ENCODE measurements at regions not wholly inside any gene's neighbourhood (a gene's known extent, or its start where the extent isn't known, plus 50 kb on each side); places are given as distances from the start of the nearest gene placed in this dataset.
"Not testable (repeated sequence)": the region's sequence is repeated elsewhere in the genome, so short reads cannot be mapped to it uniquely, and the experiment has no call there.

DNA sequence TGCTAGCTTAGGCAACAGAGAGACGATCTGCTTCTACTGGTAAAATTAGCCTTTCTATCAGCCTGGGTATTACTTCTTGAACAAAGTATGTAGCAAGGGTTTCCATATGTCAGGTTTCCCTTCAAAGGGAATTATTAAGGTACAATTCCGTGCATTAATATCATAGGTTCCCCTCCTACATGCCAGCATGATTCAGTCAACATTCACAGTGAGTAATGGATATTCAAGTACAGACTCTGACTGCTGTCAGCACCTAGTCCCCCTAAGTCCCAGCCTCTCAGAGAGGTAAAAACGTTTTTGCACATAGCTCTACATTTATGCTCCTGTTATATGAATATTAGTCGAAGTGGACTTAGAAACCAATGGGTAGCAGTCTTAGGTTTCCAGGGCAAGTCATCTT, 322.4 kb upstream of the CCNG1 start:
- CTCF ChIA-PET = no interaction called here
- H3K4me3 ChIP-seq (ENCODE audit: low read depth, low read length) = no peak overlapping the region
- intact Hi-C loops (cut with micrococcal nuclease; ENCODE audit: unreplicated experiment) = no loop called here
- Mint-ChIP-seq H3K4me1 (ENCODE audit: low read depth, unreplicated experiment) (no peaks in the 10 kb centered on the region), H3K4me3 (ENCODE audit: unreplicated experiment) (no peak overlapping the region), H3K36me3 (ENCODE audit: insufficient read depth, unreplicated experiment) (no peaks in the 10 kb centered on the region), H3K9me3 (ENCODE audit: unreplicated experiment) (peaks cover 2% of the 10 kb centered on the region), H3K27ac (ENCODE audit: unreplicated experiment) (no peak overlapping the region), H3K27me3 (ENCODE audit: insufficient read depth, unreplicated experiment) (no peaks in the 10 kb centered on the region)
- BruUV-seq (replicated peaks) = no TSS peak
- no peak for DNase-seq
- H3K36me3 ChIP-seq (ENCODE audit: control insufficient read depth, insufficient read depth, low read length) = no peaks in the 10 kb centered on the region
- H3K9me3 ChIP-seq = no peaks in the 10 kb centered on the region
- no peaks in the 10 kb centered on the region for H3K4me1 ChIP-seq
- no peaks in the 10 kb centered on the region for H3K27me3 ChIP-seq (replicated peaks; ENCODE audit: control insufficient read depth, insufficient read depth, low read length)
- TF ChIP-seq, protein P1, sequence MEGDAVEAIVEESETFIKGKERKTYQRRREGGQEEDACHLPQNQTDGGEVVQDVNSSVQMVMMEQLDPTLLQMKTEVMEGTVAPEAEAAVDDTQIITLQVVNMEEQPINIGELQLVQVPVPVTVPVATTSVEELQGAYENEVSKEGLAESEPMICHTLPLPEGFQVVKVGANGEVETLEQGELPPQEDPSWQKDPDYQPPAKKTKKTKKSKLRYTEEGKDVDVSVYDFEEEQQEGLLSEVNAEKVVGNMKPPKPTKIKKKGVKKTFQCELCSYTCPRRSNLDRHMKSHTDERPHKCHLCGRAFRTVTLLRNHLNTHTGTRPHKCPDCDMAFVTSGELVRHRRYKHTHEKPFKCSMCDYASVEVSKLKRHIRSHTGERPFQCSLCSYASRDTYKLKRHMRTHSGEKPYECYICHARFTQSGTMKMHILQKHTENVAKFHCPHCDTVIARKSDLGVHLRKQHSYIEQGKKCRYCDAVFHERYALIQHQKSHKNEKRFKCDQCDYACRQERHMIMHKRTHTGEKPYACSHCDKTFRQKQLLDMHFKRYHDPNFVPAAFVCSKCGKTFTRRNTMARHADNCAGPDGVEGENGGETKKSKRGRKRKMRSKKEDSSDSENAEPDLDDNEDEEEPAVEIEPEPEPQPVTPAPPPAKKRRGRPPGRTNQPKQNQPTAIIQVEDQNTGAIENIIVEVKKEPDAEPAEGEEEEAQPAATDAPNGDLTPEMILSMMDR (IDR thresholded peaks at IDR 0.05; ENCODE audit: insufficient read depth in 1 of 2, low read depth in 1 of 2, low read length in 1 of 2, severe bottlenecking in 1 of 2, unreplicated experiment in 1 of 2) = no peak
- POLR2A ChIA-PET = no interaction called here

DNA sequence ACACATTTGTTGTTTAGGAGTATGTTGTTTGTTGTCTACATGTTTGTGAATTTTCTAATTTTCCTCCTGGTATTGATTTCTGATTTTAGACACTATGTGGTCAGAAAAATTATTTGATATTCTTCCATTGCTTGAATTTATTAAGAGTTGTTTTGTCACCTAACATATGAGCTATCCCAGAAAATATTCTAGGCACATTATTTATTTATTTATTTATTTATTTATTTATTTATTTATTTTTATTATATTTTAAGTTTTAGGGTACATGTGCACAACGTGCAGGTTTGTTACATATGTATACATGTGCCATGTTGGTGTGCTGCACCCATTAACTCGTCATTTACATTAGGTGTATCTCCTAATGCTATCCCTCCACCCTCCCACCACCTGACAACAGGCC, 320.8 kb upstream of the CCNG1 start:
- H3K4me3 Mint-ChIP-seq (ENCODE audit: unreplicated experiment); CTCF ChIA-PET; H3K27me3 ChIP-seq (replicated peaks; ENCODE audit: control insufficient read depth, insufficient read depth, low read length); DNase-seq; POLR2A ChIA-PET; H3K4me1 Mint-ChIP-seq (ENCODE audit: low read depth, unreplicated experiment); H3K36me3 ChIP-seq (ENCODE audit: control insufficient read depth, insufficient read depth, low read length); H3K27me3 Mint-ChIP-seq (ENCODE audit: insufficient read depth, unreplicated experiment); H3K27ac Mint-ChIP-seq (ENCODE audit: unreplicated experiment); H3K4me1 ChIP-seq; BruUV-seq (replicated peaks); H3K9me3 ChIP-seq; intact Hi-C loops (cut with micrococcal nuclease; ENCODE audit: unreplicated experiment); H3K36me3 Mint-ChIP-seq (ENCODE audit: insufficient read depth, unreplicated experiment); H3K4me3 ChIP-seq (ENCODE audit: low read depth, low read length): not testable (repeated sequence)
- peaks cover 15% of the 10 kb centered on the region for H3K9me3 Mint-ChIP-seq (ENCODE audit: unreplicated experiment)

DNA sequence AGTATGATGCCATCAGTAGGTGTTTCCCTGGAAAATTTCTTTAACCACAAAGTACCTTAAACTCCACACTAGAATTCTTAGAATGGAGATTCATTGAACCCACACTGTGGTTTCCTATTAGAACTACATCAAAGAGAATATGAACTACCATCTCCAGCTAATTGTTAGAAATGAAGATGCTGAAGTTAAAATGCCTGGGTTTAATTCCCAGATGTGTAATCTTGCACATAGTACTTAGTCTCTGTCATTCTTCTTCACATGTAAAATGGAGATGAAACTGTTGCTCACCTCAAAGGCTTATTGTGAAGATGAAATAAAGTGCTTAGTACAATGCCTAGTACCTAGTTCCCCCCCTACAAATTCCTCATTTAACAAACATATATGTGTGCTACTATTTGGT, 303.3 kb upstream of the CCNG1 start:
- no peaks in the 10 kb centered on the region for H3K36me3 ChIP-seq (ENCODE audit: control insufficient read depth, insufficient read depth, low read length)
- ChIA-PET CTCF (no interaction called here), POLR2A (no interaction called here)
- no peaks in the 10 kb centered on the region for H3K4me1 Mint-ChIP-seq (ENCODE audit: low read depth, unreplicated experiment)
- no peaks in the 10 kb centered on the region for H3K36me3 Mint-ChIP-seq (ENCODE audit: insufficient read depth, unreplicated experiment)
- H3K27ac Mint-ChIP-seq (ENCODE audit: unreplicated experiment) = no peak overlapping the region
- H3K4me1 ChIP-seq = no peaks in the 10 kb centered on the region
- H3K27me3 Mint-ChIP-seq (ENCODE audit: insufficient read depth, unreplicated experiment) = no peaks in the 10 kb centered on the region
- no peak overlapping the region for H3K4me3 ChIP-seq (ENCODE audit: low read depth, low read length)
- no TSS peak for BruUV-seq (replicated peaks)
- no peaks in the 10 kb centered on the region for H3K9me3 Mint-ChIP-seq (ENCODE audit: unreplicated experiment)
- intact Hi-C loops (cut with micrococcal nuclease; ENCODE audit: unreplicated experiment) = no loop called here
- DNase-seq = no peak
- H3K9me3 ChIP-seq = no peaks in the 10 kb centered on the region
- TF ChIP-seq, protein P1 (IDR thresholded peaks at IDR 0.05; ENCODE audit: insufficient read depth in 1 of 2, low read depth in 1 of 2, low read length in 1 of 2, severe bottlenecking in 1 of 2, unreplicated experiment in 1 of 2) = no peak
- no peaks in the 10 kb centered on the region for H3K27me3 ChIP-seq (replicated peaks; ENCODE audit: control insufficient read depth, insufficient read depth, low read length)
- H3K4me3 Mint-ChIP-seq (ENCODE audit: unreplicated experiment) = no peak overlapping the region

DNA sequence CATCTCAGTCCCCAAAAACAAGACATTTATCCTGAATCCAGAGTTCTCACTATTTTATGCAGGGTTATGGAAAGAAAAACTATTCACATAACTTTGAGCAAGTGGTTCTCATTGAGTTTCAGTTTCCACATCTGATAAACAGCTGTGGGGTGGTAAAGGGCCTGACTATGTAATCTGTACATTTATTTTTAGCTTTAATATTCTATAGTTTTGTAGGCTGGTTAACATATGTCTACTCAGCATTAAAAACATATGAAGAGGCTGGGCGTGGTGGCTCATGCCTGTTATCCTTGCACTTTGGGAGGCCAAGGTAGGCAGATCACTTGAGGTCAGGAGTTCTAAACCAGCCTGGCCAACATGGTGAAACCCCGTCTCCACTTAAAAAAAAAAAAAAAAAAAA, 301.5 kb upstream of the CCNG1 start:
- no peaks in the 10 kb centered on the region for H3K9me3 ChIP-seq
- CTCF ChIA-PET = no interaction called here
- DNase-seq = no peak
- POLR2A ChIA-PET = no interaction called here
- no peak overlapping the region for H3K4me3 ChIP-seq (ENCODE audit: low read depth, low read length)
- no TSS peak for BruUV-seq (replicated peaks)
- intact Hi-C loops (cut with micrococcal nuclease; ENCODE audit: unreplicated experiment) = no loop called here
- TF ChIP-seq, protein P1 (IDR thresholded peaks at IDR 0.05; ENCODE audit: insufficient read depth in 1 of 2, low read depth in 1 of 2, low read length in 1 of 2, severe bottlenecking in 1 of 2, unreplicated experiment in 1 of 2) = no peak
- Mint-ChIP-seq H3K27me3 (ENCODE audit: insufficient read depth, unreplicated experiment) (no peaks in the 10 kb centered on the region), H3K9me3 (ENCODE audit: unreplicated experiment) (peaks cover 6% of the 10 kb centered on the region), H3K4me3 (ENCODE audit: unreplicated experiment) (no peak overlapping the region), H3K36me3 (ENCODE audit: insufficient read depth, unreplicated experiment) (no peaks in the 10 kb centered on the region), H3K4me1 (ENCODE audit: low read depth, unreplicated experiment) (no peaks in the 10 kb centered on the region), H3K27ac (ENCODE audit: unreplicated experiment) (no peak overlapping the region)
- no peaks in the 10 kb centered on the region for H3K4me1 ChIP-seq
- no peaks in the 10 kb centered on the region for H3K36me3 ChIP-seq (ENCODE audit: control insufficient read depth, insufficient read depth, low read length)
- H3K27me3 ChIP-seq (replicated peaks; ENCODE audit: control insufficient read depth, insufficient read depth, low read length) = no peaks in the 10 kb centered on the region

Measured in Caco-2 (cell line).